ENCODE measurements at regions not wholly inside any gene's neighbourhood (a gene's known extent, or its start where the extent isn't known, plus 50 kb on each side); places are given as distances from the start of the nearest gene placed in this dataset.

DNA sequence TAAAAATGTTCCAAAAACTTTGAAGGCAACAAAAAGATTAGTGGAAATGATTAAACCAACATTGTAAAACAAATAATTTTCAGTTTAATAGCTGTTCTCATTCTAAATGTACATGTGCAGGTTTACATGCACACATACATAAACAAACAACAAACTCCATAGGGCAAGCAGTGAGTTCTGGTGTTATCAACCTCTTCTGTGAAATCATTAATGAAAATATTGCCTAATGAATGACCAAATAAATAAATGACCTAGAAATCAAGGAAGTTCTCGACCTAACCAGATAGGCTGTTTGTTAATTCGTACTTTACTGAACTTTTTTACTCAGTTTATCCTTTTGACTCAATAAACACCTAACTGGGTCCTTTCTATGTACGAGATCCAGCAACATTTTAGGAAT is 165.5 kb upstream of the RORB start:
- no peaks in the 10 kb centered on the region for H3K4me1 ChIP-seq (ENCODE audit: control insufficient read depth, low read length)
- H3K27me3 ChIP-seq (ENCODE audit: control insufficient read depth, low read length) = no peaks in the 10 kb centered on the region
- no peaks in the 10 kb centered on the region for H3K9me3 ChIP-seq (ENCODE audit: control insufficient read depth, insufficient read depth, low read length)
- no peak overlapping the region for H3K27ac ChIP-seq (ENCODE audit: low read depth, low read length)
- H3K36me3 ChIP-seq (ENCODE audit: control insufficient read depth, low read length) = no peaks in the 10 kb centered on the region
- H3K9me2 ChIP-seq (replicated peaks; ENCODE audit: control insufficient read depth, low read length) = no peaks in the 10 kb centered on the region
- H3K79me2 ChIP-seq (ENCODE audit: control insufficient read depth, low read length) = no peaks in the 10 kb centered on the region
- no peak overlapping the region for H3K4me2 ChIP-seq (ENCODE audit: low read length)
- no peak overlapping the region for H3K4me3 ChIP-seq (ENCODE audit: low read length)
- no peaks in the 10 kb centered on the region for H4K20me1 ChIP-seq (ENCODE audit: control insufficient read depth, insufficient read depth, low read depth, low read length)
- TF ChIP-seq EZH2phosphoT487 (IDR thresholded peaks at IDR 0.05; ENCODE audit: borderline replicate concordance, low read length) (no peak), CTCF (IDR thresholded peaks at IDR 0.05; ENCODE audit: low read depth, low read length, poor library complexity, severe bottlenecking) (no peak)
- no peaks in the 10 kb centered on the region for H3F3A ChIP-seq (ENCODE audit: control insufficient read depth, insufficient read depth)

DNA sequence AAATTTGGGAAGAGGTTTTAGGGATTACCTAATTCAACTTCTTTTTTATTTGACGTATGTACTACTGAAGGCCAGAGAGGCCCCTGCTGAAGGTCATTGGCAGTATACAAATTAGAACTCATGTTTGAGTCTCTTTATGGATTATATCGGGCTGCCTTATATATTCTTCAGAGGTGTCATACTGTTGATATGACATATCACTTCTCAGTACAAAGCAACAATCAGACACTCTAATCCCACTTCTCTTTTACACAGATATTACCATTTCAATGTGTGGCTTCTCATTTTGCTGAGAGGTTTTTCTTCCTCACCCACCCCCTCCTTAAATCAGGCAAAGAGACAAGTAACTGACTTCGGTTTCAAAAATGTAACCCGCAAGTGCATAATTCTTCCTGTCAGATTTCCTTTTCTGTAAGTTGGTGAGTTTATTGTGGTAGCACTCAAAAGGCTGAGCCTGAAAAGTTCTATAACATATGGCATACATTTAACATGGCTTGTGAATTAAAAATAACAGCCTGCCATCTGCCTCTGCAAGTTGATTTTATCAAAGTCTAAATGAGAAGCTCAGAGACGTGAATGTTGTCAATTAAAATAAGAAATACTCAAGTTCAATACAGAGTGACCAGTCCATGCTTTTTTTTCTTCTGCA is 163.6 kb upstream of the RORB start:
- H3F3A ChIP-seq (ENCODE audit: control insufficient read depth, insufficient read depth) = no peaks in the 10 kb centered on the region
- no peak overlapping the region for H3K4me2 ChIP-seq (ENCODE audit: low read length)
- H3K4me3 ChIP-seq (ENCODE audit: low read length) = no peak overlapping the region
- no peaks in the 10 kb centered on the region for H4K20me1 ChIP-seq (ENCODE audit: control insufficient read depth, insufficient read depth, low read depth, low read length)
- H3K4me1 ChIP-seq (ENCODE audit: control insufficient read depth, low read length) = no peaks in the 10 kb centered on the region
- no peaks in the 10 kb centered on the region for H3K79me2 ChIP-seq (ENCODE audit: control insufficient read depth, low read length)
- no peaks in the 10 kb centered on the region for H3K9me3 ChIP-seq (ENCODE audit: control insufficient read depth, insufficient read depth, low read length)
- no peak overlapping the region for H3K27ac ChIP-seq (ENCODE audit: low read depth, low read length)
- no peaks in the 10 kb centered on the region for H3K9me2 ChIP-seq (replicated peaks; ENCODE audit: control insufficient read depth, low read length)
- no peaks in the 10 kb centered on the region for H3K36me3 ChIP-seq (ENCODE audit: control insufficient read depth, low read length)
- H3K27me3 ChIP-seq (ENCODE audit: control insufficient read depth, low read length) = no peaks in the 10 kb centered on the region
- no peak for TF ChIP-seq EZH2phosphoT487 (IDR thresholded peaks at IDR 0.05; ENCODE audit: borderline replicate concordance, low read length)
- TF ChIP-seq CTCF (IDR thresholded peaks at IDR 0.05; ENCODE audit: low read depth, low read length, poor library complexity, severe bottlenecking) = no peak

- no peak overlapping the region for H3K4me2 ChIP-seq (ENCODE audit: low read length)
- TF ChIP-seq EZH2phosphoT487 (IDR thresholded peaks at IDR 0.05; ENCODE audit: borderline replicate concordance, low read length) (no peak), CTCF (IDR thresholded peaks at IDR 0.05; ENCODE audit: low read depth, low read length, poor library complexity, severe bottlenecking) (no peak)
- no peaks in the 10 kb centered on the region for H3F3A ChIP-seq (ENCODE audit: control insufficient read depth, insufficient read depth)
- no peaks in the 10 kb centered on the region for H3K9me3 ChIP-seq (ENCODE audit: control insufficient read depth, insufficient read depth, low read length)
- H3K79me2 ChIP-seq (ENCODE audit: control insufficient read depth, low read length) = no peaks in the 10 kb centered on the region
- H3K36me3 ChIP-seq (ENCODE audit: control insufficient read depth, low read length) = no peaks in the 10 kb centered on the region
- H3K4me1 ChIP-seq (ENCODE audit: control insufficient read depth, low read length) = no peaks in the 10 kb centered on the region
- H3K27me3 ChIP-seq (ENCODE audit: control insufficient read depth, low read length) = no peaks in the 10 kb centered on the region
- H4K20me1 ChIP-seq (ENCODE audit: control insufficient read depth, insufficient read depth, low read depth, low read length) = no peaks in the 10 kb centered on the region
- H3K9me2 ChIP-seq (replicated peaks; ENCODE audit: control insufficient read depth, low read length) = no peaks in the 10 kb centered on the region
- H3K4me3 ChIP-seq (ENCODE audit: low read length) = no peak overlapping the region
- no peak overlapping the region for H3K27ac ChIP-seq (ENCODE audit: low read depth, low read length)
Observed at GRCh38 chr9:74334271-74334670, 162.9 kb upstream of the RORB start.

Measured in DOHH2 (cell line).